A673 (cell line): ENCODE measurements at regions not wholly inside any gene's neighbourhood (a gene's known extent, or its start where the extent isn't known, plus 50 kb on each side); places are given as distances from the start of the nearest gene placed in this dataset.

Experiments used
- BruUV-seq: library from RNA; stranded (reverse); fragments of 400-500 nt; replicated peaks from 2 replicates; lab custom pipeline; 2021; lab: Mats Ljungman, UMichigan
- CTCF ChIA-PET: fragments of 300-600 bp; sonication (Branson Sonifier 250); formaldehyde crosslinking; loops from one replicate; lab custom pipeline; 2022; ENCODE audit warnings: antibody characterized with exemption; lab: Charles Lee
- POLR2A ChIA-PET: fragments of 300-600 bp; sonication (Branson Sonifier 250); formaldehyde crosslinking; loops from one replicate; lab custom pipeline; 2022; ENCODE audit warnings: antibody characterized with exemption; ENCODE audit not compliant: low non-redundant PET; lab: Charles Lee
- DNase-seq: peaks from one replicate; pipeline ENCODE4 v3.0.0-alpha.2; 2015; ENCODE audit warnings: low spot score
- H3K27ac ChIP-seq: fragments of 200-600 bp; sonication (generic); 2 replicates; pipeline ENCODE4 v1.5.1; 2016; ENCODE audit warnings: mixed run types, low read depth, mild to moderate bottlenecking, mixed read lengths, antibody characterized with exemption, low read length; ENCODE audit not compliant: poor library complexity, severe bottlenecking
- H3K27me3 ChIP-seq: fragments of 200-600 bp; sonication (generic); replicated peaks from 2 replicates; pipeline ENCODE4 v1.6.1; 2017; ENCODE audit warnings: mixed run types, low read depth, mild to moderate bottlenecking, mixed read lengths, antibody characterized with exemption, low read length; ENCODE audit not compliant: insufficient read depth, poor library complexity
- H3K36me3 ChIP-seq: fragments of 200-600 bp; sonication (generic); 2 replicates; pipeline ENCODE4 v1.6.1; 2016; ENCODE audit warnings: mixed run types, mild to moderate bottlenecking, mixed read lengths, antibody characterized with exemption, low read length; ENCODE audit not compliant: insufficient read depth, poor library complexity, severe bottlenecking
- H3K4me1 ChIP-seq: fragments of 200-600 bp; sonication (generic); 2 replicates; pipeline ENCODE4 v1.6.1; 2017; ENCODE audit warnings: mixed run types, mild to moderate bottlenecking, mixed read lengths, antibody characterized with exemption, low read length; ENCODE audit not compliant: insufficient read depth, poor library complexity, severe bottlenecking
- H3K4me3 ChIP-seq: fragments of 200-600 bp; sonication (generic); 2 replicates; pipeline ENCODE4 v1.5.1; 2016; ENCODE audit warnings: low read depth, mixed run types, mild to moderate bottlenecking, mixed read lengths, low read length; ENCODE audit not compliant: poor library complexity, severe bottlenecking
- H3K9me3 ChIP-seq: fragments of 200-600 bp; sonication (generic); 2 replicates; pipeline ENCODE4 v1.6.1; 2016; ENCODE audit warnings: mixed run types, low read depth, mild to moderate bottlenecking, mixed read lengths, antibody characterized with exemption, low read length; ENCODE audit not compliant: poor library complexity, severe bottlenecking
- CTCF ChIP-seq: fragments of 300-800, 200-600 bp; sonication (generic); conservative IDR thresholded peaks from 2 replicates; pipeline ENCODE4 v1.5.1; 2017; ENCODE audit warnings: low read depth, mild to moderate bottlenecking, antibody characterized with exemption, low read length, moderate library complexity, mixed read lengths
- EZH2 ChIP-seq: fragments of 200-600 bp; sonication (generic); IDR thresholded peaks from 2 replicates; pipeline ENCODE4 v1.6.1; 2017; ENCODE audit warnings: borderline replicate concordance, low read depth, mild to moderate bottlenecking, mixed read lengths, antibody characterized with exemption, low read length; ENCODE audit not compliant: poor library complexity, severe bottlenecking
- intact Hi-C: fragments of 100-400 bp; cut with micrococcal nuclease; formaldehyde crosslinking; loops from one replicate; pipeline ENCODE4 v1.10.0; 2022; ENCODE audit not compliant: unreplicated experiment

- TF ChIP-seq CTCF: no peak
- Histone ChIP-seq H3K4me3 (no peak overlapping the region), H3K36me3 (no peaks in the 10 kb centered on the region), H3K27me3 (no peaks in the 10 kb centered on the region), H3K4me1 (no peaks in the 10 kb centered on the region), H3K27ac (no peak overlapping the region), H3K9me3 (no peaks in the 10 kb centered on the region)
- no peak for DNase-seq
- CTCF ChIA-PET: no interaction called here
- intact Hi-C loops: no loop called here
- BruUV-seq: no TSS peak
- POLR2A ChIA-PET: no interaction called here
Observed at GRCh38 chr1:55969322-55969721, 610.0 kb downstream of the PLPP3 start.

- no TSS peak for BruUV-seq
- Histone ChIP-seq H3K27me3 (no peaks in the 10 kb centered on the region), H3K4me3 (no peak overlapping the region), H3K9me3 (no peaks in the 10 kb centered on the region), H3K36me3 (no peaks in the 10 kb centered on the region), H3K4me1 (no peaks in the 10 kb centered on the region), H3K27ac (no peak overlapping the region)
- no peak for TF ChIP-seq EZH2
- TF ChIP-seq CTCF: no peak
- POLR2A ChIA-PET: no interaction called here
- intact Hi-C loops: no loop called here
- CTCF ChIA-PET: no interaction called here
- DNase-seq: no peak
Observed at GRCh38 chr1:55968661-55969060, 610.7 kb downstream of the PLPP3 start.

GRCh38 chr1:55965981-55966461, 613.3 kb downstream of the PLPP3 start:
- no TSS peak for BruUV-seq
- Histone ChIP-seq H3K27me3 (no peaks in the 10 kb centered on the region), H3K36me3 (no peaks in the 10 kb centered on the region), H3K9me3 (no peaks in the 10 kb centered on the region), H3K27ac (no peak overlapping the region), H3K4me3 (no peak overlapping the region), H3K4me1 (no peaks in the 10 kb centered on the region)
- POLR2A ChIA-PET: no interaction called here
- TF ChIP-seq EZH2 (no peak), CTCF (no peak)
- intact Hi-C loops: no loop called here
- DNase-seq: no peak
- CTCF ChIA-PET: no interaction called here
